HG02623 (cell line): ENCODE measurements at regions not wholly inside any gene's neighbourhood (a gene's known extent, or its start where the extent isn't known, plus 50 kb on each side); places are given as distances from the start of the nearest gene placed in this dataset.

Experiments
- ATAC-seq: cut with Tn5 transposase; IDR thresholded peaks from one replicate; pipeline ENCODE4 v1.9.1; 2021; ENCODE audit warnings: moderate library complexity; ENCODE audit not compliant: unreplicated experiment

DNA sequence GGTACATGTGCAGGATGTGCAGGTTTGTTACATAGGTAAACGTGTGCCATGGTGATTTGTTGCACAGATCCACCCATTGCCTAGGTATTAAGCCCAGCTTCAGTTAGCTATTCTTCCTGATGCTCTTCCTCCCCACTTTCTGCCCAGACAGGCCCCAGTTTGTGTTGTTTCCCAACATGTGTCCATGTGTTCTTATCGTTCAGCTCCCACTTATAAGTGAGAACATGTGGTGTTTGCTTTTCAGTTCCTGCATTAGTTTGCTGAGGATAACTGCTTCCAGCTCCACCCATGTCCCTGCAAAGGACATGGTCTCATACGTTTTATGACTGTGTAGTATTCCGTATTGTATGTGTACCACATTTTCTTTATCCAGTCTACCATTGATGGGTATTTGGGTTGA lies 251.7 kb upstream of the NOVA1 start:
- ATAC-seq = no peak

DNA sequence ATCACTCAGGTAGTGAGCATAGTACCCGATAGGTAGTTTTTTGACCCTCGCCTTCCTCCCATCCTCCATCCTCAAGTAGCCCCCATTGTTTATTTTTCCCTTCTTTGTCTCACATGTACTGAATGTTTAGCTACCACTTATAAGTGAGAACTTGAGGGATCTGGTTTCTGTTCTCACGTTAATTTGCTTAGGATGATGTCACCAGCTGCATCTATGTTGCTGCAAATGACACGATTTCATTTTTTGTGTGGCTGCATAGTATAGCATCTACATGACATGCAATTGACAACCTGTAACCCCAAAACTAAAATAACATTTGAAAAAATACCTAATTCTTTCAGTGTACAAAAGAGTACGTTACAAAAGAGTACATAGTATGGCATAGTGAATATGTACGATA lies 254.0 kb upstream of the NOVA1 start:
- ATAC-seq = no peak

DNA sequence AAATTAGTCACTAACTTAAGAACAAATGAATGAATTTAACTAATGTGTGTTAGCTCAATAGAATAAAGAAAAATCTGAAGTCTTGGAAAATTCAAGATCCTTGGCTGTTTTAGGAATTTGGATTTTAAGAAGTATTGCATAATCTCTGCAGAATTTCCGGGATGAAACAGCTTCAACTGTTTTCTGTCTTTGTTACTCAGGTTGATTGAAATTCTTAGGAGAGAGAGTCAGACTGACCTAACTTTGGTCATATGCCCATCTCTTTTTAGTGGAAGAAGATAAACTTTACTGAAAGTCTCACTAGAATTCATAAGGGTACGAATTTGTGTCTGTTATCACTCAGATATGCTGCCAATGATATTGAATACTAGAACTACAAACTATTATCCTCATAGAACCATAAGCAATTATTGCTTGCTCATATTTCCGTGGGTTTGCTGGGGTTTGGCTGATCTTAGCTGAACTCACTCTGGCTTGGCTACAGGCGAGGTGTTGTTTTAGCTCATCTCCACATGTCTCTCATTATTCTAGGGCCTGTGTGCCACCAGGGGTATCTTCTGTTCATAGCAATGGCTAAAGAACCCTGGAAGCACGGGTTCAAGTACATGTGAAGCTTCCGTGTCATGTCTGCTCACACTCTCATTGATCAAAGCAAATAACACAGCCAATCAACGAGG lies 257.4 kb upstream of the NOVA1 start:
- ATAC-seq = no peak

DNA sequence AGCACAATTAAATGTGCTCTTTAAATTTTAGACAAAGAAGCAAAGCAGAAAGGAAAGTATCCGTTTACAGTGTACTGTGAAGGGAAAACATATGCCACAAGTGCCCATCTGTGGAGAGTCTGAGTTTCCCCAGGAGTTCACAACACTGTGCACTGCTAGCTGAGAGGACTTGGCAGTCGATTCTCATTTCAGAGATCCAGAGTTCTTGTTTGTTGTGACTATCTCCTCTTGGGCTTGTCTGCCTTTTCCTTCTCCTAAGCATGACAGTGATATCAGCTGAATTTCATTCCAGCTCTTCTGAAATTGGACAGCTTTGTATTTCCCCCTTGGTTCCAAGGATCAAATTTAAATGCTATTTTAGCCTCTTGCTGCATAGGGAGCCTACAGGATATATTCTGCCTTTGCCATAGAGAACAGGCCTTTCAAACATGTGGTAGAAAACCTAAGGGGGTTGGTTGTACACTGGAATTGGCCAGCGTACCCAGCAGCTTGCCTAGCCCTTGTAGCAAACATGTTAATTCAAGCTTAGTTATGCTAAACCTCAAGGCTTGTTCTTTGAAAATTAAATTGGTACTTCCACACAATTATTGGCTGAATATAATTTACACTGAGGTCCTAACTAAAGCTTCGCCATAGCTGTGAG lies 259.2 kb upstream of the NOVA1 start:
- ATAC-seq = no peak

DNA sequence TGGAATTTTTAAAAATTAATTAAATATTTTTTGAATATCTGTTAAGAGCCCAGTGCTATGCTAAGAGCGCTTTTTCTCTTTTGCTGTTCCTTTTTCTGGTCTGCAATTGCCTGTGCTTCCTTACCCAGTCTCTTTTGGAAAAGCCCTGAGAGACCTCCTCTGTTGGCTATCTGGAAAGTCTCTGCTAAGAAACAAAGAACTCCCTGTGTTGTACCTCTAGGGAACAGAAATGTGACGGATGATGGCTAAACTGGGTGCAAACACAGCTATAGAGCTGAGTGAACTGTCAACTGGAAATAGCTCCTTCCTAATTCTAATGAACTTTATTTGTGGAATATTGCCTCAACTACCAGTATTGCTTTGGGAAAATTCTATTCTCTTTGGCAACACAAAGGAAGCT lies 261.6 kb upstream of the NOVA1 start:
- ATAC-seq = no peak

DNA sequence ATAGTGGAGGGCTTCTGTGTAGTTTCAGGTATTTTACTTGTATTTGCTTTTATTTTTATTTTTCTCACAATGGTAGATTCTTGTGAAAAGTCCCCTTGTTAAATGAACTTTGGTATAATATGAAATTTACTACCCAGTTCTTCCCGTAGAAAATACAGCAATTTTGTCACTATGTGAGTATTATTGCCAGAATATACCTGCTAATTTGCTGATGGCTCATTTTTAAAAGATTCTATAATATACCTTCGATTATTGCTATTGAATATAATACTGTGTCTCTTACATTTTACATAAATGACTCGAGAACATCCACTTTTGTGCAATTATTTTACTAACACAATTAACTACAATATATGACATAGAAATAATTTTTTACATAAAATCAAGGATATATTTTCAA lies 262.3 kb upstream of the NOVA1 start:
- ATAC-seq = no peak

DNA sequence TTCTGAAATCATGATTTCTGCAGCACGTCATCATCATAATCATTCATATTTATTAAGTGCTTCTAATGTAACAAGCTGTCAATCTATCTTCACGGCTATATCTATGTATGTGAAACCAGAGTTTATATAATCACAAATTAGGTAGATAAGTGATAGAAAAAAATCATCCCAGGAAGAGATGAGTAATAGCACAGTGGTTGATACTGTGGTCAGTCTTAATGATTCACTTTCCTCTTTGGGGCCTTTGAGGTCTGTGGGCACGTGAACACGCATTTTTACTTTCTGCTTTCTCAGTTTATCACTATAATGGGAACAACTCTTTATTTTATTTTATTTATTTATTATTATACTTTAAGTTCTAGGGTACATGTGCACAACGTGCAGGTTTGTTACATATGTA lies 265.9 kb upstream of the NOVA1 start:
- no peak for ATAC-seq

DNA sequence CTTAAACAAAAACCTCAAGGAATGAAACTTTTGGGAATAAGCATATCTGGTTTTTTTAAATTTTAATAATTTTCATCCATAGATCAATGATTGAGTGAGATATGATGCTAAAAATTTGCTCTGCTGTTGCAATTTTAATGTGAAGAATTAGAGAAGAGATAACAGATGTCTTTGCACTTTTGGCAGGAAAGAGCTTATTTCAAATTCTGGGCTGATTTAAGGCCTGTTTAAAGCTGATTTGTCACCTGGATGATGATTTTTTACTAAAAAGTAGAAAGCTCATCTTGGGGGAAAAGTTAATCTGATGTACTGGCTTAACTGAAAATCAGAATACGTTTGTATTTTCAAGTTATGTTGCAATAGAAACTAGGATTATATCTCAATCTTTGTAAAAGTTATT lies 268.9 kb upstream of the NOVA1 start:
- ATAC-seq = no peak

DNA sequence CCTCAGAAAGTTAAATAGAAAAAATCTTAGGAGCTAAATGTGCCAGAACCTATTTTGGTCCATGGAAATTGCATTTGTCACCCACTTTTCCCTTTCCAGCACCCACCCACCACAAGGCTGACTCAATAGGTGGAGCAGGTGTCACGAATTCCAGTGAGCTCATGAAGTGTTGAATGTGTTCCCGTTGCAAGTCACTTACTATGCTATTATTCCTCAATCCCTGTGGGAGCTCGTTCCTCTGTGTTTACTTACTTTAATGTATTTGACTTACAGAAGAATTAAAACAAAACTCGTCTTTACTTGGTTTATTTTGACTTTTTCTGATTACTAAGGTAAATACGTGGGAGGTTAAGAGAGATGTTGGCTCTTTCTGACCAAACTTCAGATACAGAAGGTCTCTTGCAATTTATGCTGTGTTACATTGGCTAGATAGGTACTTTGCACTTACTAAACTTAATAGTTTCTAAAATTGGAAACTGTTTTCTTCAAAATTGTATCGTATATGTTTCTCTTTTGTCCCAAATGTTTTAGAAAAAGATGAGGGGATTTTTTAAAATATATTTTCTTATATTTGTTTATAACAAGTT lies 269.4 kb upstream of the NOVA1 start:
- ATAC-seq = no peak

DNA sequence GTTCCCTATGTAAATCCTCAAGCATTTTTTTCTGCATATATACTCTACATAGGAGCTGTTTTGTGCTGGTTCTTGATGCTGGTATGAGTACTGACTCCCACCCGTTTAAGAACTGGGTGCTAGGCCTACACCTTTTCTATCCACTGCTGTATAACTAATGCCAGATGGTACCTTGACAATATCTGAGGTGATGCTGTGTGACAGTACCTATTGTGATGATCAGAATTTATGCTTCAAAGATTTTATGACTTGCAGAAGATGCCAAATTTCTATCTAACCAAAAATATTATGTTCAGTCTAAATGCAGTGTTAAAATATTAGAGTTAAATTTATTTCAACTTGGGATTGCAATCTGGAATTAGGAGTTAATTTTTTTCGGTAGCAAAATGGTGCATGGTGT lies 272.3 kb upstream of the NOVA1 start:
- ATAC-seq = no peak

DNA sequence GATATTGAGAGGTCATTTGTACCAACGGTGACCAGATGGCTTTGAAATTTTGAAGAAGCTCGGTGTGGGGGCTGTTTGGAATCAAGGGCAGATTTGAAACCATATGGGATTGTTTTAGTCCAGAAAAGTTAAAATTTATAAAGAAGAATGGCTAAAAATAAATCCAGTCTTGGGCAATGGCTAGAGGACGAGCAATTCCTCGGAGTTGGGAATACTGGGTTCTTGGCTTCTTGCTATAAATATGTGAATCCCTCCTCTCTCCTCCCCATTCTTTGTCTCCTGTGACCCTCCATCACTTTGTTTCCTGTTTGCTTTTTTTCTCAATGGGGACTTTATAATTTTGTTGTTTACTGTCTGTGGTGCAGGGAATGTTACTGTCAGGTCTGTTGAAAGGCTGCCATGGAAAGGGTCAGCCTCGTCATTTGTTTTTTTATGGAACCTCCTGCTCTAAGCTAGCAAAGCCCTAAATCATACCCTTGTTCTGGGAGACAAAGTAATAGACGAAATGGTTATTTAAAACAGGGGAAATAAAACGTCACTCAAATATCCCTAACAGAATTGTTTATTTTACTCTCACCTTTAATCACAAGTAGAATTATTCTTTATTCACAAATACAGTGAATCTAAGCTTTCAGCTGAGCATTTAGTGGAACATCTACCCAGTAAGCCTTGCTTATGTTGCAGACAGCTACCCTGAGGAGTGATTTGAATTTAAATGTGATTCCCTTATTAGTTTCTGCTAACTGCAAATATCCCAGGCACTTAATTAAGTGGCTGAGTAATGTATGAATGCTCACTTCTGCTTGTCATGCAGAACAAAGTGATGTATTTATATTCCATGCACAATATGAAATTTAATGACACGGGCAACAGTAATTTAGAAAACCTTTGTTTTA lies 273.1 kb upstream of the NOVA1 start:
- ATAC-seq = no peak

DNA sequence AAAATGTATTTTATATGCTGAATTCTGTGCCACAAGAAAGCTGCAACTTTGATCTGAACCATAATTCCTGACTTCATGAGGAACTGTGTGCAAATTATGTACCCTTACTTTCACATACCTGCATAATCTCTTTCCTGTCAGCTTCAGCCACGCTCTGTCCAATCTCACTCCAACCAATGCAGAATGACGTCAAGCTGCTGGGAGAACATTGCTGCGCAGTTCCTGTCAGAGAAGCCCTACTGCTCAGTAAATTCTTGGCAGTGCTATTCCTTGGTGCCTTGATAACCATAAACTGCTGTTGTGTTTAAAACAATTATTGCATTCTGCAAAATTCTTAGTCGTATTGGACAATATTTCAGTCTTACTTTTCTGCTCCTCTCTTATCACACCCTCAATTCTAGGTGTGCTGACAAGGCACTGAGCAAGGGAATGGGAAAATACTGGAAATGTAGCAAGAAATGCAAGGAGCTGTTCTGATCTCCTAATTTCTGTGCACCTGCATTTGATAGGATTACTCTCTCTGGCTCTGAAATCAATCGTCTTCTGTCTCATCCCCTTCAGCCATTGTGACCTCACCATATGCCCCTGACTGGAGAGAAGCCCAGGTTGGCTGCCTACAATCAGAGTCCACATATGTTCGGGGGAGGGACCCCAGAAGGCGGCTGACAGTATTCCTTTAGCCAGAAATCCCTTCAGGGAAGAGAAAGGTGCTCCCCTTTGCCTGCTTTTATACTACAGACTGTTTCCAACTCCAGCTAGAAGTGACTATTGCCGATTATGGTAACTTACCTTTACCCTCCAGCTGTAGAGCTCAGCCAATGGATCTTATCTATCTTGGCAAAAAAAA lies 274.9 kb upstream of the NOVA1 start:
- no peak for ATAC-seq

DNA sequence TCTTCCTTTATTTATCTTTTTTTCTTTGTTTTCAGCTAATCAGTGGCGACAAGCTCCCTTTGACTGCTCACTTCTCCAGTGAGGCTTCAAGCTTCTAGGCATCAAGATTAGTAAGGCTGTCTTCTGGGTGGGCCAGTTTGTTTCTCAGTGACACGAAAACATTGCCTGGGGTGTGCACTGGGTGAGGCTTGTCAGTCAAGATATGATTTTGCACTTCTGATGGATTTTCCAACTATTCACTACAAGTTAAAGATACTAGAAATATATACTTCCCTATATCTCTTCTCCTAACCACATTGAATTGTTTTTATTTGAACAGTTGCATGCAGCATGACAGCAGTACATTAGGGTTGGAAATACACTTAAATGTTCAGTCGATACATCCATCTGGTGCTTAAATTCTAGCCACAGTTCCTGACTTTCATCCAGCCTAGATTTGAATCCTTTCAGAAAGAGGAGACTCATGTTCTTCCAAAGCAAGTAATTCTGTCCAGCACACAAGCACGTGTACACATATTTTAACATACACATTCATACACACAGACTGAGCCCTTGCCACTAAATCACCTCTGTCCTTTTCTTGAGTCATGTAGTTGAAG lies 275.6 kb upstream of the NOVA1 start:
- ATAC-seq = no peak

DNA sequence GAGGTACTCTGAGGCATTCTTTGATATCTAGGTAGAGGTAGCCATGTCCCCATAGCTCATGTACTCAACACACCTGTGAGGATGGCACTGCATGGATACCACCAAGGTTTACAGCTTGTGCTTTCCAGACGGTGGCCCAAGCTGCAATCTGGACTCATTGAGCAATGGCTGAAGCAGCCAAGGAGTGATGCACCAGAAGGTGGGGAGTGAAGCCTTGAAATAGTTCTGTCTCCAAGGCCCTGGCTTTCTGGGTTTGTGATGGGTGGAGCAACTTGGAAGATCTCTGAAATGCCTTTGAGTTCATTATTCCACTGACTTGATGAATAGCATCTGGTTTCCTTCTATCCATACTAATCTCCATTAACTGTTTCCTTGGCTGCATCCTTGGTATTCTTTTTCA lies 290.0 kb upstream of the NOVA1 start:
- no peak for ATAC-seq

DNA sequence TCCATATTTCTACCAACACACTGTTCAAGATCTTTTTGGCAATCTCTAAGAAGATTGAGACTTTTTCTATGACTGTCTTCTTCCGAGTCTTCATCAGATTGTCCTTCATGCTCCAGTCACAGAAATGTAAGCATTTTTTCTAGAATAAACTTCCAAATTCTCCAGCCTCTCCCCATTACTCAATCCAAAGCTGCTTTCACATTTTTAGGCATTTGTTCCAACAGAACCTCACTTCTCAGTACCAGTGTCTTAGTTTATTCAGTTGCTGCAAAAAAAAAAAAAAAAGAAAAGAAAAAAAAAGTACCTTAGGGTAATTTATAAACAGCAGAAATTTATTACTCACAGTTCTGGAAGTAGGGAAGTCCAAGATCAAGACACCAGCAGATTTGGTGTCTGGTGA lies 290.8 kb upstream of the NOVA1 start:
- ATAC-seq = no peak

DNA sequence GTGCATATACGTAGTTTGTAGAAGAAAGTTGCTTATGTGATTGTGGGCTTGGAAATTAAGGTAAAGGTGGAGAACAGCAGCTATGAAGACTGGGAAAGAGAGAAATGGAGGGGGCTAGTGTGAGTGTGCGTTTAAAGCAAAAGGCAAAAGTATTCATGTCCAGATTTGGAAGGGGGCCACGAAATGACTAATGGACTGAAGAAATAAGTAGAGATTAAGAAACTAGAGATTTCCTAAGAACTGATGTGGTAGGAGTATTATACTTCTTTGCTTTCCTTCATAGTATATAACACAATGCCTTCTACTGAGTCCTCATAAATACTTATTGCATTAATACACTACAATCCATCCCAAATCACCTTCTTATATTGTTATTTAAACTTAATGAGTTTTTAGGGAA lies 298.6 kb upstream of the NOVA1 start:
- no peak for ATAC-seq

DNA sequence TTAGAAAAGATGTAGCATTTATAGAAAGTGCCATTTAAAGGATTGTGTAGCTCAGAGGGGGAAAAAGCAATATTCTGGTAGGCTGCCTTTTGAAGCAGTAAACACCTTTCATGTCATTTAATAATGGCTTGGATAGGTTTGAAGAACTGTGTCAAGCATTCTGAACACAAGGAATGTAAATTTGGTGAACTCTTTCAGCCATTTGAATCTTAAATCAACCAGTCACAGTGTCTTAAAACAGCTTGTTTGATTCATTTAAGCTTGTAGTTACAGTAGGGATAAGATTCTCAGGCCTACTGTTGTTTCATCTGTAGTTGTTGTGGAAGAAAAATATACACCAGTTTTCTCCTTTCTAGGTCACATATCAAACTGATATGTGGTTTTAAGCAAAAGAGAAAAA lies 299.4 kb upstream of the NOVA1 start:
- no peak for ATAC-seq

DNA sequence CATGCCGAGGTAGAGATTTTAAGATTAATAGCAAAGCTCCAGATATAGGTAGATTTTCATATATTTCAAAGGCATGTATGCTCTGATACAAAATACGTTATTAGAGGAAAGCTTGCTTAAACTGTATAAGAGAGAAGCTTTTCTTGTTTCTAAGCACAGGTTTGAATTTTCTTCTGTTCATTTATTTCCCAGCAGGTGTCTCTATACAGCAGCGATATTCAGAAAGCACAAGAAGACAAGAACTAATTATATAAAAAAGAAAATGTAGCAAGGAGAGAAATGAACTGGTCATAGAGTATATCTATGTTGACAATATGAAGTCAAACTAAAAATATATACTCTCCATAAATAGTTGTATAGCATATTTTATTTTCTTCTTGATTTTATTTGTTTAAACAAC lies 307.4 kb upstream of the NOVA1 start:
- ATAC-seq = no peak

DNA sequence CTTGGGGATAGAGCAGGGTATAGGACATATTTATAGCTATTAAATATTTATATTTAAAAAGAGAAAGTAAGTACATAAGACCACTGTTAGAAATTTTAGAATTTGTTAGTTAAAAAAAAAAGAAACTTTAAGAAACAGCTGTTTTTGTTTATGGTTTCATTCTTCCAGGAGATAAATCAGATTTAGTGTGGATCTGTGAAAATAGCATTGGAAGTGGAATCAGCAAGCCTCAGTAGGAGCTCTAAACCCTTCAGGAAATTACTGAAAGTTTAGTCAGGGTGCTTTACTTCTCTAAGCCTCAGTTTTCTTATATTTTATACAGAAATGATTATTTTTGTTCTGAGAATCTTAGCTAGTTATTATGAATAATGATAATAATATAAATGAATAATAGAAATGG lies 316.0 kb upstream of the NOVA1 start:
- ATAC-seq = no peak

DNA sequence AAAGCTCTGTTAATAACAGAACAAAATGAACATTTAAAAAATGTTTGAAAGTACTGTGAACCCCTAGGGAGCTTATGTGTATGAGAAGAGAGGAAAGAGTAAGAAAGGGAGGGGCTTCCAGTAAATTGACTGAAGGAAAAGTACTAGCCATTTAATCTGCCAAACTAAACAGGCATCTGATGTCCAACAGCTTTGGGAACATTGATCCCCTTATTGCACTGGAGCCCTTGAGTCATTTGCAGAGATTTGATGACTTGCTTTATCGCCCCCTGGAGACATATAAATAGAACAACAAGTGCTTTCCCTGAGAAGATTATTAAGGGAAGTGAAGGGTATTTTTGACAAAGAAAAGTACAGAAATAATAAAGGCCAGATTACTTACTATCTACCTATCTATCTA lies 319.3 kb upstream of the NOVA1 start:
- no peak for ATAC-seq
